Pancreas (tissue), 10 donors: ENCODE measurements at regions not wholly inside any gene's neighbourhood (a gene's known extent, or its start where the extent isn't known, plus 50 kb on each side); places are given as distances from the start of the nearest gene placed in this dataset.

ENCODE experiments used
- ATAC-seq, 4 donors: fragments of 200-7000 bp; cut with Tn5 transposase; one replicate each; pipeline versions ENCODE4 v1.8.0 to v1.9.1; 2020; ENCODE audit warnings: mild to moderate bottlenecking in 4 of 4, moderate library complexity in 4 of 4
- DNase-seq, 6 donors: peaks; one replicate each; pipeline ENCODE4 v3.0.0-alpha.2; 2020
- FAIRE-seq: peaks from 2 replicates; lab custom pipeline; 2012; peaks lifted over from hg19 to GRCh38; lab: Jason Lieb, UNC
- H3K27ac ChIP-seq, 4 donors: fragments of 200-600 bp; sonication (generic); 1 replicate in 3 of 4; 2 replicates in 1 of 4; pipeline versions ENCODE4 v1.5.0 to v1.8.0; 2020
- H3K27me3 ChIP-seq, 4 donors: fragments of 200-600 bp; one replicate each; pipeline ENCODE4 v1.8.0; 2021
- H3K36me3 ChIP-seq, 3 donors: fragments of 200-600 bp; sonication (generic) in 1 of 3; one replicate each; pipeline versions ENCODE4 v1.5.0 to v1.8.0; 2020 to 2021
- H3K4me1 ChIP-seq, 3 donors: fragments of 200-600 bp; one replicate each; pipeline ENCODE4 v1.8.0; 2021
- H3K4me3 ChIP-seq, 4 donors: fragments of 200-600 bp; sonication (generic) in 2 of 4; one replicate each; pipeline versions ENCODE4 v1.5.0 to v1.8.0; 2020 to 2021
- H3K9me3 ChIP-seq, 4 donors: fragments of 200-600 bp; one replicate each; pipeline ENCODE4 v1.8.0; 2021
- CTCF ChIP-seq, 4 donors: fragments of 200-600 bp; sonication (generic) in 3 of 4; IDR thresholded peaks; one replicate each; pipeline versions ENCODE4 v1.5.0 to v1.8.0; 2021; ENCODE audit warnings: antibody characterized with exemption in 4 of 4
- WGBS, 2 donors: extraction: QIAGEN DNeasy Blood & Tissue Kit; methylation state at CpG; one replicate each; pipeline ENCODE4 v1.1.7; 2013; 5-methylcytosine and 5-hydroxymethylcytosine counted together
- intact Hi-C, 3 donors: fragments of 100-400 bp; cut with DNase I; formaldehyde crosslinking; loops; one replicate each; pipeline versions ENCODE4 v1.11.1 to v1.14.2; 2022
- donor health status: healthy with polysubstance abuse.
- donor health status: DM: no; HTN: no; CAD: no; lungs with moderate emphysema.
- donor health status: DM: no; HTN: no; CAD: no.
- donor health status: control.
- donor health status: control.
- donor health status: Bipolar disorder and iron deficiency.
- donor health status: DM: yes; HTN: yes; CAD: no.
- donor health status: DM: no; HTN: no; CAD: no.
- donor health status: DM: no; HTN: no; CAD: no.
- donor health status: DM: yes; HTN: yes; CAD: no.

- no peaks in the 10 kb centered on the region for H3K9me3 ChIP-seq
- no peaks in the 10 kb centered on the region for H3K27me3 ChIP-seq
- H3K36me3 ChIP-seq = no peaks in the 10 kb centered on the region
- ATAC-seq (no peak), DNase-seq (no peak), FAIRE-seq (no peak)
- H3K27ac ChIP-seq = no peak overlapping the region
- no peak overlapping the region for H3K4me3 ChIP-seq
- peaks cover 0 to 4% (median 0%) of the 10 kb centered on the region in 3 donors for H3K4me1 ChIP-seq
- TF ChIP-seq CTCF (IDR thresholded peaks at IDR 0.05) = no peak
- 79 to 87% methylated on average over 4 of the region's 4 CpGs for WGBS, 2 donors
- intact Hi-C loops = no loop called here
Observed at GRCh38 chr12:127146991-127147718, 1119.8 kb upstream of the TMEM132C start.

- no peak overlapping the region for H3K27ac ChIP-seq
- TF ChIP-seq CTCF (IDR thresholded peaks at IDR 0.05) = no peak
- H3K4me1 ChIP-seq = peaks cover 0 to 4% (median 0%) of the 10 kb centered on the region in 3 donors
- no peaks in the 10 kb centered on the region for H3K36me3 ChIP-seq
- WGBS, 2 donors = 64 to 72% methylated on average over 4 of the region's 4 CpGs
- H3K27me3 ChIP-seq = no peaks in the 10 kb centered on the region
- no peak overlapping the region for H3K4me3 ChIP-seq
- H3K9me3 ChIP-seq = no peaks in the 10 kb centered on the region
- no peak for DNase-seq
- intact Hi-C loops = no loop called here
- no peak for ATAC-seq
- FAIRE-seq = no peak
Observed at GRCh38 chr12:127147724-127148123, 1119.2 kb upstream of the TMEM132C start.

- no peak for TF ChIP-seq CTCF (IDR thresholded peaks at IDR 0.05)
- peaks cover 0 to 4% (median 0%) of the 10 kb centered on the region in 3 donors for H3K4me1 ChIP-seq
- WGBS, 2 donors = 87 to 94% methylated on average over 1 of the region's 1 CpG
- no peaks in the 10 kb centered on the region for H3K9me3 ChIP-seq
- intact Hi-C loops = no loop called here
- H3K36me3 ChIP-seq = no peaks in the 10 kb centered on the region
- ATAC-seq (no peak), DNase-seq (no peak), FAIRE-seq (no peak)
- H3K4me3 ChIP-seq = no peak overlapping the region
- H3K27ac ChIP-seq = no peak overlapping the region
- no peaks in the 10 kb centered on the region for H3K27me3 ChIP-seq
Observed at GRCh38 chr12:127148318-127148717, 1118.7 kb upstream of the TMEM132C start.

- Histone ChIP-seq H3K4me3 (no peak overlapping the region), H3K27ac (no peak overlapping the region), H3K4me1 (peaks cover 0 to 4% (median 0%) of the 10 kb centered on the region in 3 donors), H3K27me3 (no peaks in the 10 kb centered on the region), H3K36me3 (no peaks in the 10 kb centered on the region), H3K9me3 (no peaks in the 10 kb centered on the region)
- intact Hi-C loops = no loop called here
- DNase-seq = no peak
- ATAC-seq = no peak
- WGBS, 2 donors = 59 to 71% methylated on average over 2 of the region's 2 CpGs
- no peak for FAIRE-seq
- TF ChIP-seq CTCF (IDR thresholded peaks at IDR 0.05) = no peak
Observed at GRCh38 chr12:127149226-127149964, 1117.6 kb upstream of the TMEM132C start.

- Histone ChIP-seq H3K4me3 (no peak overlapping the region), H3K27ac (no peak overlapping the region), H3K4me1 (peaks cover 0 to 4% (median 0%) of the 10 kb centered on the region in 3 donors), H3K27me3 (no peaks in the 10 kb centered on the region), H3K9me3 (no peaks in the 10 kb centered on the region), H3K36me3 (no peaks in the 10 kb centered on the region)
- DNase-seq (no peak), ATAC-seq (no peak), FAIRE-seq (no peak)
- intact Hi-C loops = no loop called here
- WGBS, 2 donors = 39 to 49% methylated on average over 3 of the region's 3 CpGs
- no peak for TF ChIP-seq CTCF (IDR thresholded peaks at IDR 0.05)
Observed at GRCh38 chr12:127150028-127150427, 1116.9 kb upstream of the TMEM132C start.
